Loucy (cell line): ENCODE measurements at regions not wholly inside any gene's neighbourhood (a gene's known extent, or its start where the extent isn't known, plus 50 kb on each side); places are given as distances from the start of the nearest gene placed in this dataset.

ENCODE experiments used
- H2AFZ ChIP-seq: fragments of 200-600 bp; sonication (generic); 2 replicates; pipeline ENCODE4 v1.6.0; 2016; ENCODE audit warnings: antibody characterized with exemption, mild to moderate bottlenecking, low read length, moderate library complexity
- H3F3A ChIP-seq: fragments of 200-600 bp; 2 replicates; pipeline ENCODE4 v1.6.0; 2016; ENCODE audit warnings: antibody characterized with exemption, low read depth, mild to moderate bottlenecking
- H3K27me3 ChIP-seq: fragments of 200-600 bp; sonication (generic); 2 replicates; pipeline ENCODE4 v1.6.1; 2014; ENCODE audit warnings: low read length, mild to moderate bottlenecking; ENCODE audit not compliant: insufficient read depth, poor library complexity, severe bottlenecking
- H3K36me3 ChIP-seq: fragments of 200-600 bp; sonication (generic); 2 replicates; pipeline ENCODE4 v1.6.1; 2016; ENCODE audit warnings: low read length; ENCODE audit not compliant: insufficient read depth
- H3K4me1 ChIP-seq: fragments of 200-600 bp; sonication (generic); 2 replicates; pipeline ENCODE4 v1.5.1; 2014; ENCODE audit warnings: low read length, mild to moderate bottlenecking; ENCODE audit not compliant: insufficient read depth, poor library complexity, severe bottlenecking
- H3K4me2 ChIP-seq: fragments of 200-600 bp; sonication (generic); 2 replicates; pipeline ENCODE4 v1.6.0; 2014; ENCODE audit warnings: antibody characterized with exemption, low read length, low read depth, mild to moderate bottlenecking; ENCODE audit not compliant: poor library complexity, severe bottlenecking
- H3K4me3 ChIP-seq: fragments of 200-600 bp; sonication (generic); 2 replicates; pipeline ENCODE4 v1.5.1; 2014; ENCODE audit warnings: low read length, mild to moderate bottlenecking, mixed read lengths; ENCODE audit not compliant: poor library complexity, severe bottlenecking
- H3K79me2 ChIP-seq: fragments of 200-600 bp; sonication (generic); 2 replicates; pipeline ENCODE4 v1.6.1; 2014; ENCODE audit warnings: low read length; ENCODE audit not compliant: insufficient read depth
- H3K9ac ChIP-seq: fragments of 200-600 bp; sonication (generic); 2 replicates; pipeline ENCODE4 v1.6.0; 2014; ENCODE audit warnings: mild to moderate bottlenecking, low read depth, low read length, moderate library complexity; ENCODE audit not compliant: poor library complexity, severe bottlenecking
- H3K9me2 ChIP-seq: fragments of 200-600 bp; sonication (generic); replicated peaks from 2 replicates; pipeline ENCODE4 v1.6.1; 2016; ENCODE audit warnings: low read depth, low read length, mixed read lengths
- H3K9me3 ChIP-seq: fragments of 200-600 bp; sonication (generic); 2 replicates; pipeline ENCODE4 v1.6.1; 2014; ENCODE audit warnings: mild to moderate bottlenecking, antibody characterized with exemption, low read length, low read depth; ENCODE audit not compliant: insufficient read depth
- H4K20me1 ChIP-seq: fragments of 200-600 bp; sonication (generic); 2 replicates; pipeline ENCODE4 v1.6.0; 2014; ENCODE audit warnings: antibody characterized with exemption, low read length, mild to moderate bottlenecking; ENCODE audit not compliant: insufficient read depth, poor library complexity, severe bottlenecking
- CTCF ChIP-seq: fragments of 200-600 bp; sonication (generic); conservative IDR thresholded peaks from 2 replicates; pipeline ENCODE4 v1.5.1; 2014; ENCODE audit warnings: mild to moderate bottlenecking, antibody characterized with exemption, low read length
- EZH2phosphoT487 ChIP-seq: fragments of 200-600 bp; IDR thresholded peaks from 2 replicates; pipeline ENCODE4 v1.6.1; 2018; ENCODE audit warnings: antibody characterized with exemption, mild to moderate bottlenecking, moderate library complexity, borderline replicate concordance

GRCh38 chr2:22397847-22398246 is 987.1 kb upstream of the KLHL29 start:
- H4K20me1 ChIP-seq: no peaks in the 10 kb centered on the region
- no peak for TF ChIP-seq EZH2phosphoT487
- TF ChIP-seq CTCF: no peak
- H3K4me1 ChIP-seq: no peaks in the 10 kb centered on the region
- no peak overlapping the region for H3K9ac ChIP-seq
- no peaks in the 10 kb centered on the region for H3K27me3 ChIP-seq
- H3K9me3 ChIP-seq: no peaks in the 10 kb centered on the region
- no peaks in the 10 kb centered on the region for H3F3A ChIP-seq
- H3K4me3 ChIP-seq: no peak overlapping the region
- H3K79me2 ChIP-seq: no peaks in the 10 kb centered on the region
- H3K36me3 ChIP-seq: no peaks in the 10 kb centered on the region
- H3K9me2 ChIP-seq: no peaks in the 10 kb centered on the region
- H3K4me2 ChIP-seq: no peak overlapping the region
- H2AFZ ChIP-seq: no peak overlapping the region

- H4K20me1 ChIP-seq: no peaks in the 10 kb centered on the region
- no peaks in the 10 kb centered on the region for H3K27me3 ChIP-seq
- H2AFZ ChIP-seq: no peak overlapping the region
- H3K4me1 ChIP-seq: no peaks in the 10 kb centered on the region
- TF ChIP-seq CTCF: no peak
- TF ChIP-seq EZH2phosphoT487: no peak
- no peaks in the 10 kb centered on the region for H3K9me2 ChIP-seq
- H3K79me2 ChIP-seq: no peaks in the 10 kb centered on the region
- H3F3A ChIP-seq: no peaks in the 10 kb centered on the region
- H3K4me2 ChIP-seq: no peak overlapping the region
- H3K9ac ChIP-seq: no peak overlapping the region
- no peaks in the 10 kb centered on the region for H3K36me3 ChIP-seq
- H3K9me3 ChIP-seq: no peaks in the 10 kb centered on the region
- H3K4me3 ChIP-seq: no peak overlapping the region
Observed at GRCh38 chr2:22403748-22404147, 981.2 kb upstream of the KLHL29 start.

GRCh38 chr2:22406625-22407024 is 978.4 kb upstream of the KLHL29 start:
- Histone ChIP-seq H4K20me1 (no peaks in the 10 kb centered on the region), H3K9me2 (no peaks in the 10 kb centered on the region), H3F3A (no peaks in the 10 kb centered on the region), H3K4me3 (no peak overlapping the region), H3K9me3 (no peaks in the 10 kb centered on the region), H3K79me2 (no peaks in the 10 kb centered on the region), H3K4me1 (no peaks in the 10 kb centered on the region), H3K36me3 (no peaks in the 10 kb centered on the region), H3K9ac (no peak overlapping the region), H3K4me2 (no peak overlapping the region), H2AFZ (no peak overlapping the region), H3K27me3 (no peaks in the 10 kb centered on the region)
- TF ChIP-seq EZH2phosphoT487 (no peak), CTCF (no peak)
